ENCODE measurements at regions not wholly inside any gene's neighbourhood (a gene's known extent, or its start where the extent isn't known, plus 50 kb on each side); places are given as distances from the start of the nearest gene placed in this dataset.

GRCh38 chr12:61987173-61987572, 273.0 kb upstream of the USP15 start:
- Histone ChIP-seq H3K27me3 (ENCODE audit: control insufficient read depth, insufficient read depth, low read length) (no peaks in the 10 kb centered on the region), H3K9ac (ENCODE audit: low read length) (no peak overlapping the region), H3K27ac (ENCODE audit: low read depth, low read length) (no peak overlapping the region), H3K4me1 (ENCODE audit: control insufficient read depth, insufficient read depth, low read length) (no peaks in the 10 kb centered on the region), H3K36me3 (ENCODE audit: control insufficient read depth, insufficient read depth, low read length) (no peaks in the 10 kb centered on the region), H3K4me3 (ENCODE audit: low read length) (no peak overlapping the region)

- H3K36me3 ChIP-seq (ENCODE audit: control insufficient read depth, insufficient read depth, low read length): no peaks in the 10 kb centered on the region
- no peak overlapping the region for H3K9ac ChIP-seq (ENCODE audit: low read length)
- H3K4me1 ChIP-seq (ENCODE audit: control insufficient read depth, insufficient read depth, low read length): no peaks in the 10 kb centered on the region
- H3K4me3 ChIP-seq (ENCODE audit: low read length): no peak overlapping the region
- no peak overlapping the region for H3K27ac ChIP-seq (ENCODE audit: low read depth, low read length)
- H3K27me3 ChIP-seq (ENCODE audit: control insufficient read depth, insufficient read depth, low read length): no peaks in the 10 kb centered on the region
Measured at GRCh38 chr12:61991661-61992060, 268.5 kb upstream of the USP15 start.

DNA sequence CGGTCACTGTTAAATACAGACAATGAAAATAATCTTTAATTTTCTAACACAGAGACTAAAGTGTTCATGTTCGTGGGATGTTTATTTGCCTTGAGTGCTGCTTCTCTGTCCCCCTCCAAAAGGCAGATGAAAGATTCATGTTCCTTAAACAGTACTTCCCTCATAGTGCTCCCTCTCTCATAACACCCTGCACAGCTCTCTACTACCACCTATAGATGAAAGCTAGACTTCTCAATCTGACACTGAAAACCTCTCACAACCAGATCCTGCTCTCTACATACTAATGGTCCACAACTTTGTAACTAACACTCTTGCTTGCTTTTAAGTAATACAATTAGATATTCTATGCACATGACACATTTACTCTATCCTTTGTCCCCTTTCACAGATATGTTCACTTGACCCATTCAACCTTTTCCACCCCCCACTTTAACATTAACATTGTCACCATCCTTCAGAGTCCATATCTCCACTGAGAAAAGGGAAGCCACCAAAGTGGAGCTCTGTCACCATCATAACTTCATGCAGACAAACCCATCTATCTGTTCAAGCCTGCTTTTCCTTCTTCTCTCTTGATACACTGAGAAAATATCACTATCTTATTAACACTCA, 266.4 kb upstream of the USP15 start:
- H3K4me1 ChIP-seq (ENCODE audit: control insufficient read depth, insufficient read depth, low read length): no peaks in the 10 kb centered on the region
- no peak overlapping the region for H3K27ac ChIP-seq (ENCODE audit: low read depth, low read length)
- no peak overlapping the region for H3K9ac ChIP-seq (ENCODE audit: low read length)

DNA sequence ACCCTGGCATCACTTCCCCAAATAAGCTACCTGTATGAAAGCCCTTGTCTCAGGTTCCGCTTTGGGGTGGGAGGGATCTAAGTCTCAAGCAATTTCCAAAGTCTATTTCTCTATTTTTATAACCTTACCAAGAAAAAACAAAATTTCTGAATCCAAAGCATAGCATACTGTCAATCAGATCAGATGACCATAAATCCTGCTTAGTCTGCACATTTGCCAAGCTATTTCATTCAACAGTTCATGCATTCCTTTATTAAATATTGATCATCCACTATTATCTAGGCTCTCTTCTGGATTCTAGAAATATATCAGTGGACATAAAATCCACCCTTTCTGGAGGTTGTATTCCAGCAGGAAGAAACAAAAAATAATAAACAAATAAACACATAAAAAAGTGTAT, 263.5 kb upstream of the USP15 start:
- no peaks in the 10 kb centered on the region for H3K27me3 ChIP-seq (ENCODE audit: control insufficient read depth, insufficient read depth, low read length)
- H3K4me3 ChIP-seq (ENCODE audit: low read length): no peak overlapping the region
- no peaks in the 10 kb centered on the region for H3K36me3 ChIP-seq (ENCODE audit: control insufficient read depth, insufficient read depth, low read length)
- H3K9ac ChIP-seq (ENCODE audit: low read length): no peak overlapping the region
- no peak overlapping the region for H3K27ac ChIP-seq (ENCODE audit: low read depth, low read length)
- no peaks in the 10 kb centered on the region for H3K4me1 ChIP-seq (ENCODE audit: control insufficient read depth, insufficient read depth, low read length)

More for the DNA sequence above, 266.4 kb upstream of the USP15 start:
- Histone ChIP-seq H3K36me3 (ENCODE audit: control insufficient read depth, insufficient read depth, low read length) (no peaks in the 10 kb centered on the region), H3K4me3 (ENCODE audit: low read length) (no peak overlapping the region), H3K27me3 (ENCODE audit: control insufficient read depth, insufficient read depth, low read length) (no peaks in the 10 kb centered on the region)

GRCh38 chr12:61998791-61999190, 261.4 kb upstream of the USP15 start:
- Histone ChIP-seq H3K4me1 (ENCODE audit: control insufficient read depth, insufficient read depth, low read length) (no peaks in the 10 kb centered on the region), H3K27me3 (ENCODE audit: control insufficient read depth, insufficient read depth, low read length) (no peaks in the 10 kb centered on the region), H3K4me3 (ENCODE audit: low read length) (no peak overlapping the region), H3K36me3 (ENCODE audit: control insufficient read depth, insufficient read depth, low read length) (no peaks in the 10 kb centered on the region), H3K9ac (ENCODE audit: low read length) (no peak overlapping the region), H3K27ac (ENCODE audit: low read depth, low read length) (no peak overlapping the region)

DNA sequence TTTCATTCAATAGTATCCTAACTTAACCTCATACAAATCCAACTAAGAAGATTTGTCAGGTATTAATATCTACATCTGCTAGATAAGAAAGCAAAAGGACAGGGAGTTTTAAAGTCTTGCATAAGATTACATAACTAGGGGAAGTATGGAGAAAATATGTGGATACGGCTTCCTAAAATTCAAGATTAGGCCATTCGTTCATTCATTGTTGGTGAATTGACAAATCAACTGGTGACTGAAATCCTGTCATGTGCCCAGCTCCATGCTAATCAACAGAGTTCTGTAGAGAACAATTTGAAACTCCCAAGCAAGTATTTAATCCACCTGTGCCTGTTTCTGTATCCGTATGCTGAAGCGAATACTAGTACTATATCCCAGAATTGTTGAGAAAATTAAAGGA, 260.9 kb upstream of the USP15 start:
- no peaks in the 10 kb centered on the region for H3K4me1 ChIP-seq (ENCODE audit: control insufficient read depth, insufficient read depth, low read length)
- no peaks in the 10 kb centered on the region for H3K27me3 ChIP-seq (ENCODE audit: control insufficient read depth, insufficient read depth, low read length)
- no peaks in the 10 kb centered on the region for H3K36me3 ChIP-seq (ENCODE audit: control insufficient read depth, insufficient read depth, low read length)
- H3K27ac ChIP-seq (ENCODE audit: low read depth, low read length): no peak overlapping the region
- no peak overlapping the region for H3K9ac ChIP-seq (ENCODE audit: low read length)
- no peak overlapping the region for H3K4me3 ChIP-seq (ENCODE audit: low read length)

- Histone ChIP-seq H3K27me3 (ENCODE audit: control insufficient read depth, insufficient read depth, low read length) (no peaks in the 10 kb centered on the region), H3K27ac (ENCODE audit: low read depth, low read length) (no peak overlapping the region), H3K9ac (ENCODE audit: low read length) (no peak overlapping the region), H3K4me1 (ENCODE audit: control insufficient read depth, insufficient read depth, low read length) (no peaks in the 10 kb centered on the region), H3K4me3 (ENCODE audit: low read length) (no peak overlapping the region), H3K36me3 (ENCODE audit: control insufficient read depth, insufficient read depth, low read length) (no peaks in the 10 kb centered on the region)
Measured at GRCh38 chr12:62001424-62001823, 258.8 kb upstream of the USP15 start.

DNA sequence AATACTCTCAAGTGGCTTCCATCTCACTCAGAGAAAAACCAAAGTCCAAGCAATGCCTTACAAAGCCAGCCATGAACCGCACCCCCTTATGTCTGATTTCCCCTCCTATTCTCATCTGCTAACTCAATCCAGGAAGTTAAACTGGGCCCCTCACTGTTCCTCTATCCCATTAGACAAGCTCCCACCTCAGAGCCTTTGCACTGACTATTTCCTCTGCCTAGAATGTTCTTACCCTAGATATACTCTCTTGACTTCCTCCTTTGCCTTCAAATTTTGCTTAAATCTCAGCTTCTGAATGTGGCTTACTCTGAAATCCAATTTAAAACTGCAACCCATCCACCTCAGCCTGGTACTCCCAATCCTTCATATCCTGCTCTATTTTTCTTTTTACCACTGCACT, 257.0 kb upstream of the USP15 start:
- Histone ChIP-seq H3K9ac (ENCODE audit: low read length) (no peak overlapping the region), H3K4me3 (ENCODE audit: low read length) (no peak overlapping the region), H3K27ac (ENCODE audit: low read depth, low read length) (no peak overlapping the region), H3K4me1 (ENCODE audit: control insufficient read depth, insufficient read depth, low read length) (no peaks in the 10 kb centered on the region), H3K27me3 (ENCODE audit: control insufficient read depth, insufficient read depth, low read length) (no peaks in the 10 kb centered on the region), H3K36me3 (ENCODE audit: control insufficient read depth, insufficient read depth, low read length) (no peaks in the 10 kb centered on the region)

GRCh38 chr12:62003701-62004100, 256.5 kb upstream of the USP15 start:
- H3K27ac ChIP-seq (ENCODE audit: low read depth, low read length): no peak overlapping the region
- no peak overlapping the region for H3K4me3 ChIP-seq (ENCODE audit: low read length)
- H3K27me3 ChIP-seq (ENCODE audit: control insufficient read depth, insufficient read depth, low read length): no peaks in the 10 kb centered on the region
- H3K36me3 ChIP-seq (ENCODE audit: control insufficient read depth, insufficient read depth, low read length): no peaks in the 10 kb centered on the region
- H3K9ac ChIP-seq (ENCODE audit: low read length): no peak overlapping the region
- H3K4me1 ChIP-seq (ENCODE audit: control insufficient read depth, insufficient read depth, low read length): no peaks in the 10 kb centered on the region

DNA sequence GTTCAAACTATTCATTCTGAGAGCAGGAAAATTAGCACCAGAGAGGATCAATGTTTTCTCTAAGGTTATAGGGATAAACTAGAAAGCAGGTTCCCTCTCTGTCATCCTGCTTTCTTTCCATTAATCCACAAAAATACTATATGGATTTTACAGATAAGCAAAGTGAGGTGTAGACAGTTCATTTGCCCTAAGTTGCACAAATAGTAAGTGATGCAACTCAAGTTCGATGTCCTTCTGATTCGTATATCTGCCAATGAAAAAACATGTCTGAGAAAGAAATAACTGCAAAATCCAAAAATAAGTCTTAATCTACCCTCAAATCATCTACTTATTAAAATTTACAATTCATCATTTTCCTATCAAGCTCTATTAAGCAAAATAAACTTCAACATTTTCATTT, 254.6 kb upstream of the USP15 start:
- H3K4me3 ChIP-seq (ENCODE audit: low read length): no peak overlapping the region
- H3K36me3 ChIP-seq (ENCODE audit: control insufficient read depth, insufficient read depth, low read length): no peaks in the 10 kb centered on the region
- no peaks in the 10 kb centered on the region for H3K4me1 ChIP-seq (ENCODE audit: control insufficient read depth, insufficient read depth, low read length)
- H3K9ac ChIP-seq (ENCODE audit: low read length): no peak overlapping the region
- H3K27me3 ChIP-seq (ENCODE audit: control insufficient read depth, insufficient read depth, low read length): no peaks in the 10 kb centered on the region
- H3K27ac ChIP-seq (ENCODE audit: low read depth, low read length): no peak overlapping the region

DNA sequence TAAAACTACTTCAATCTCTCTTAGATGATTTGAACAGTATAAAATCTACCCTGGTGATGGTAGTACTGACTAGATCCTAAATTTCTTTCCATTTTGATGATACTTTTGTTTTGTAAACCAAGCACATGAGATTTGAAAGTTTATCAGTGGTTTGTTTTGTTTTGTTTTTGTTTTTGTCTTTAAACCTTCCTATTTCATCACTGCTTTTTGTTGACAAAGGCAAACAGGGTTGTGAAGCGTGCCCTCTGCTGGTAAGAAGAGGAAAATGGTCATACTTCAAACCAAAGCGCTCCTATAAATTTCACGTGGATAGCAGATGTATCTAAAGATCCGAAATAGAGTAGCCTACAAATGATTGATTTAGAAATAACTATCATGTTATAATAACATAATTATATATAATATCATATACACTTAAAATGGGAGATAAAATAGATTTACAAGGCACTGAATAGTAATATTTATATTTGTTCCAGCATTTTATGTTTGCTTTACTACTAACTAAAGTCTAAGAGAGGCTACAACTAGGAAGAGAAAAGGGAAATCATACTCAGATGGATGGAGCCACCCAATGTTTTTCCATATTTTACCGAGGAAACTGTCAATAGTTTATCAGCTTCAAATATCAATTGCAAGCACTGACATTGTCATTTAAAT, 254.0 kb upstream of the USP15 start:
- no peaks in the 10 kb centered on the region for H3K27me3 ChIP-seq (ENCODE audit: control insufficient read depth, insufficient read depth, low read length)
- H3K4me3 ChIP-seq (ENCODE audit: low read length): no peak overlapping the region
- no peaks in the 10 kb centered on the region for H3K4me1 ChIP-seq (ENCODE audit: control insufficient read depth, insufficient read depth, low read length)
- H3K27ac ChIP-seq (ENCODE audit: low read depth, low read length): no peak overlapping the region
- H3K9ac ChIP-seq (ENCODE audit: low read length): no peak overlapping the region
- H3K36me3 ChIP-seq (ENCODE audit: control insufficient read depth, insufficient read depth, low read length): no peaks in the 10 kb centered on the region

DNA sequence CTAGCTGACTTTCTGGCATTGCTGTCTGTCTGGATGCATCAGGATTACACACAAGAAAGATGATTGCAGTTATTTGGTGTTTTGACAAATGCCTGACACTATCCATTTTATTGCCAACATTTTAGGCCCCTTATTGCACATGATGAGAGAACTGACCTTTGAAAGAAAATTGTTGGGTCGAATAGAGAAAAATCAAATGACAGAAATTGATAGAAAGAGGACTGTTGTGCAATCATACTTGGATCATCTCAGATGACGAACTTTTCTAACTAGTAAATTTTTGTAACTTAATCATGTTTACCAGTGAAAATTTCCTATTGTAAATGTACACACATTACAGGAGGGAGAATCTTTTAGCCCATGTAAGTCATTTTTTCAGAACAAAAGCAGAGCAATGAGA, 251.5 kb upstream of the USP15 start:
- no peaks in the 10 kb centered on the region for H3K4me1 ChIP-seq (ENCODE audit: control insufficient read depth, insufficient read depth, low read length)
- no peak overlapping the region for H3K4me3 ChIP-seq (ENCODE audit: low read length)
- no peak overlapping the region for H3K9ac ChIP-seq (ENCODE audit: low read length)
- no peaks in the 10 kb centered on the region for H3K36me3 ChIP-seq (ENCODE audit: control insufficient read depth, insufficient read depth, low read length)
- H3K27ac ChIP-seq (ENCODE audit: low read depth, low read length): no peak overlapping the region
- H3K27me3 ChIP-seq (ENCODE audit: control insufficient read depth, insufficient read depth, low read length): no peaks in the 10 kb centered on the region

GRCh38 chr12:62009445-62009844, 250.8 kb upstream of the USP15 start:
- Histone ChIP-seq H3K27me3 (ENCODE audit: control insufficient read depth, insufficient read depth, low read length) (no peaks in the 10 kb centered on the region), H3K36me3 (ENCODE audit: control insufficient read depth, insufficient read depth, low read length) (no peaks in the 10 kb centered on the region), H3K9ac (ENCODE audit: low read length) (no peak overlapping the region), H3K4me3 (ENCODE audit: low read length) (no peak overlapping the region), H3K27ac (ENCODE audit: low read depth, low read length) (no peak overlapping the region), H3K4me1 (ENCODE audit: control insufficient read depth, insufficient read depth, low read length) (no peaks in the 10 kb centered on the region)
